Neuronal stem cell (in vitro differentiated cells): ENCODE measurements at regions not wholly inside any gene's neighbourhood (a gene's known extent, or its start where the extent isn't known, plus 50 kb on each side); places are given as distances from the start of the nearest gene placed in this dataset.
A peak's percentile ranks its signal among the peaks of the same experiment; 100 is the strongest.

Experiments used
- DNase-seq: peaks from one replicate; pipeline ENCODE4 v3.0.0-alpha.2; 2013; ENCODE audit warnings: low spot score
- H2AFZ ChIP-seq: one replicate; pipeline ENCODE4 v1.6.1; 2013; ENCODE audit warnings: mild to moderate bottlenecking, low read length, inconsistent platforms
- H2AK5ac ChIP-seq: 2 replicates; pipeline ENCODE4 v1.6.1; 2013; ENCODE audit warnings: low read depth, mild to moderate bottlenecking, inconsistent platforms, low read length, moderate library complexity, mixed read lengths
- H2BK120ac ChIP-seq: 2 replicates; pipeline ENCODE4 v1.6.1; 2013; ENCODE audit warnings: low read depth, mild to moderate bottlenecking, inconsistent platforms, low read length, moderate library complexity, mixed read lengths
- H2BK12ac ChIP-seq: one replicate; pipeline ENCODE4 v1.6.1; 2013; ENCODE audit warnings: low read length, inconsistent platforms
- H2BK15ac ChIP-seq: 2 replicates; pipeline ENCODE4 v1.6.1; 2013; ENCODE audit warnings: mild to moderate bottlenecking, low read length, inconsistent platforms, mixed read lengths
- H2BK5ac ChIP-seq: one replicate; pipeline ENCODE4 v1.6.1; 2013; ENCODE audit warnings: inconsistent platforms, mild to moderate bottlenecking, low read length, moderate library complexity
- H3K14ac ChIP-seq: one replicate; pipeline ENCODE4 v1.6.1; 2013; ENCODE audit warnings: low read length, inconsistent platforms
- H3K18ac ChIP-seq: 2 replicates; pipeline ENCODE4 v1.6.1; 2013; ENCODE audit warnings: low read length, inconsistent platforms
- H3K23ac ChIP-seq: 2 replicates; pipeline ENCODE4 v1.6.1; 2013; ENCODE audit warnings: low read depth, mild to moderate bottlenecking, mixed read lengths, low read length, inconsistent platforms; ENCODE audit not compliant: poor library complexity
- H3K27ac ChIP-seq: replicated peaks from 3 replicates; pipeline ENCODE4 v1.5.1; 2013; ENCODE audit warnings: low read length, inconsistent platforms
- H3K27me3 ChIP-seq, 3 experiments: 2 replicates each; pipeline ENCODE4 v1.6.1; 2013; ENCODE audit warnings: low read length in 3 of 3, mild to moderate bottlenecking in 2 of 3, inconsistent platforms in 1 of 3, low read depth in 1 of 3, mixed read lengths in 1 of 3, moderate library complexity in 1 of 3; ENCODE audit not compliant: control insufficient read depth in 3 of 3, insufficient read depth in 3 of 3
- H3K36me3 ChIP-seq, 2 donors: replicated peaks in 1 of 2; 2 replicates each; pipeline ENCODE4 v1.6.1; 2013; ENCODE audit warnings: low read length in 2 of 2; ENCODE audit not compliant: control insufficient read depth in 2 of 2, insufficient read depth in 2 of 2
- H3K4ac ChIP-seq: 2 replicates; pipeline ENCODE4 v1.6.1; 2013; ENCODE audit warnings: inconsistent platforms, mild to moderate bottlenecking, low read length, moderate library complexity
- H3K4me1 ChIP-seq, 2 donors: 1 replicate in 1 of 2; 2 replicates in 1 of 2; pipeline ENCODE4 v1.6.1; 2013; ENCODE audit warnings: low read length in 2 of 2, low read depth in 1 of 2; ENCODE audit not compliant: control insufficient read depth in 2 of 2, insufficient read depth in 1 of 2
- H3K4me2 ChIP-seq: one replicate; pipeline ENCODE4 v1.6.1; 2013; ENCODE audit warnings: mild to moderate bottlenecking, low read length, inconsistent platforms; ENCODE audit not compliant: insufficient read depth, poor library complexity, severe bottlenecking
- H3K4me3 ChIP-seq, 2 donors: 2 replicates each; pipeline ENCODE4 v1.5.1; 2013; ENCODE audit warnings: low read length in 2 of 2, mild to moderate bottlenecking in 2 of 2, inconsistent platforms in 1 of 2, moderate library complexity in 1 of 2
- H3K79me1 ChIP-seq: one replicate; pipeline ENCODE4 v1.6.1; 2013; ENCODE audit warnings: low read depth, mild to moderate bottlenecking, inconsistent platforms, low read length, moderate library complexity
- H3K9ac ChIP-seq: one replicate; pipeline ENCODE4 v1.6.1; 2013; ENCODE audit warnings: mild to moderate bottlenecking, low read depth, low read length, inconsistent platforms; ENCODE audit not compliant: poor library complexity
- H3K9me3 ChIP-seq, 2 donors: replicated peaks in 1 of 2; 2 replicates each; pipeline versions ENCODE3 to v1.6.1; 2013; ENCODE audit warnings: low read length in 2 of 2, mild to moderate bottlenecking in 2 of 2, inconsistent platforms in 1 of 2, low read depth in 1 of 2, mixed read lengths in 1 of 2, moderate library complexity in 1 of 2; ENCODE audit not compliant: control insufficient read depth in 2 of 2, insufficient read depth in 1 of 2
- H4K8ac ChIP-seq: one replicate; pipeline ENCODE4 v1.6.1; 2013; ENCODE audit warnings: low read depth, mild to moderate bottlenecking, inconsistent platforms, low read length, moderate library complexity
- H4K91ac ChIP-seq: one replicate; pipeline ENCODE4 v1.6.1; 2013; ENCODE audit warnings: low read length, low read depth, mild to moderate bottlenecking, inconsistent platforms; ENCODE audit not compliant: poor library complexity
- WGBS, 2 donors: extraction: QIAGEN DNeasy Blood & Tissue Kit; methylation state at CpG; one replicate each; pipeline ENCODE4 v1.1.7; 2013; ENCODE audit warnings: missing lambda C conversion rate in 2 of 2, mixed read lengths in 1 of 2; ENCODE audit not compliant: insufficient read length in 2 of 2, insufficient replicate concordance in 1 of 2; ENCODE audit errors: extremely low coverage in 2 of 2; 5-methylcytosine and 5-hydroxymethylcytosine counted together

- DNase-seq, result no peak
- Histone ChIP-seq H3K27ac (no peak overlapping the region), H3K9ac (no peak overlapping the region), H2AFZ (no peak overlapping the region), H4K91ac (no peak overlapping the region), H2BK12ac (no peak overlapping the region), H3K9me3 (no peaks in the 10 kb centered on the region), H2BK120ac (no peak overlapping the region), H3K4me1 (peaks cover 3 to 4% of the 10 kb centered on the region in 2 donors), H3K27me3 (no peaks in the 10 kb centered on the region), H2BK15ac (no peak overlapping the region), H3K79me1 (no peaks in the 10 kb centered on the region), H3K18ac (no peak overlapping the region), H3K36me3 (no peaks in the 10 kb centered on the region), H3K4me3 (no peak overlapping the region), H3K4ac (no peak overlapping the region), H3K23ac (no peak overlapping the region), H4K8ac (no peak overlapping the region), H3K14ac (no peak overlapping the region), H2BK5ac (no peak overlapping the region), H3K4me2 (no peak overlapping the region), H2AK5ac (no peak overlapping the region)
- WGBS, 2 donors, result no CpG with 5 or more reads among the region's 4 CpGs
Observed at GRCh38 chr10:131000743-131001142, 310.8 kb downstream of the TCERG1L start.

GRCh38 chr10:131001438-131001837 is 310.1 kb downstream of the TCERG1L start:
- Histone ChIP-seq H2BK15ac (no peak overlapping the region), H2BK12ac (no peak overlapping the region), H3K4me2 (no peak overlapping the region), H3K4me1 (peaks cover 3 to 4% of the 10 kb centered on the region in 2 donors), H3K79me1 (no peaks in the 10 kb centered on the region), H3K14ac (no peak overlapping the region), H2AFZ (peak overlapping the region; percentile 18), H4K91ac (no peak overlapping the region), H4K8ac (no peak overlapping the region), H3K27ac (no peak overlapping the region), H3K4ac (no peak overlapping the region), H3K4me3 (no peak overlapping the region), H3K18ac (no peak overlapping the region), H3K9me3 (no peaks in the 10 kb centered on the region), H2BK120ac (no peak overlapping the region), H3K9ac (no peak overlapping the region), H3K27me3 (no peaks in the 10 kb centered on the region), H2BK5ac (no peak overlapping the region), H3K23ac (no peak overlapping the region), H2AK5ac (no peak overlapping the region), H3K36me3 (no peaks in the 10 kb centered on the region)
- DNase-seq, result no peak
- WGBS, 2 donors, result no CpG with 5 or more reads among the region's 9 CpGs

- H3K4ac ChIP-seq, result no peak overlapping the region
Observed at GRCh38 chr10:131002031-131002861, 309.3 kb downstream of the TCERG1L start.

GRCh38 chr10:131003455-131003854 is 308.1 kb downstream of the TCERG1L start:
- no peak overlapping the region for H2BK12ac ChIP-seq
- peaks cover 3 to 4% of the 10 kb centered on the region in 2 donors for H3K4me1 ChIP-seq
- no peaks in the 10 kb centered on the region for H3K79me1 ChIP-seq
- no peak overlapping the region for H3K18ac ChIP-seq
- no peak overlapping the region for H3K4me2 ChIP-seq
- no peaks in the 10 kb centered on the region for H3K27me3 ChIP-seq
- H3K4ac ChIP-seq, result no peak overlapping the region
- H2AFZ ChIP-seq, result no peak overlapping the region
- H3K36me3 ChIP-seq, result no peaks in the 10 kb centered on the region
- H3K9ac ChIP-seq, result no peak overlapping the region
- DNase-seq, result no peak
- no peak overlapping the region for H3K14ac ChIP-seq
- H3K4me3 ChIP-seq, result no peak overlapping the region
- no peaks in the 10 kb centered on the region for H3K9me3 ChIP-seq
- WGBS, 2 donors, result no CpG with 5 or more reads among the region's 4 CpGs
- H3K27ac ChIP-seq, result no peak overlapping the region
- no peak overlapping the region for H2BK15ac ChIP-seq
- H3K23ac ChIP-seq, result no peak overlapping the region
- H2BK5ac ChIP-seq, result no peak overlapping the region
- H2AK5ac ChIP-seq, result no peak overlapping the region
- H2BK120ac ChIP-seq, result no peak overlapping the region
- no peak overlapping the region for H4K8ac ChIP-seq
- no peak overlapping the region for H4K91ac ChIP-seq

More at GRCh38 chr10:131002031-131002861, 309.3 kb downstream of the TCERG1L start:
- no peak overlapping the region for H3K27ac ChIP-seq
- no peak overlapping the region for H3K14ac ChIP-seq
- H3K4me3 ChIP-seq, result no peak overlapping the region
- H4K8ac ChIP-seq, result no peak overlapping the region
- H3K27me3 ChIP-seq, result no peaks in the 10 kb centered on the region
- H3K23ac ChIP-seq, result no peak overlapping the region
- H3K9ac ChIP-seq, result no peak overlapping the region
- H3K4me2 ChIP-seq, result no peak overlapping the region
- H2BK15ac ChIP-seq, result no peak overlapping the region
- no peak for DNase-seq
- no peaks in the 10 kb centered on the region for H3K9me3 ChIP-seq
- peak overlapping the region; percentile 18 for H2AFZ ChIP-seq
- H3K4me1 ChIP-seq, result peaks cover 3 to 4% of the 10 kb centered on the region in 2 donors
- H3K36me3 ChIP-seq, result no peaks in the 10 kb centered on the region
- H2BK12ac ChIP-seq, result no peak overlapping the region
- H2BK5ac ChIP-seq, result no peak overlapping the region
- H3K79me1 ChIP-seq, result no peaks in the 10 kb centered on the region
- no peak overlapping the region for H2BK120ac ChIP-seq
- WGBS, 2 donors, result no CpG with 5 or more reads among the region's 12 CpGs
- H4K91ac ChIP-seq, result no peak overlapping the region
- H3K18ac ChIP-seq, result peak overlapping the region; percentile 11
- H2AK5ac ChIP-seq, result no peak overlapping the region
